Muscle of leg (tissue), 3 donors: ENCODE measurements at regions not wholly inside any gene's neighbourhood (a gene's known extent, or its start where the extent isn't known, plus 50 kb on each side); places are given as distances from the start of the nearest gene placed in this dataset.
A peak's percentile ranks its signal among the peaks of the same experiment; 100 is the strongest.

ENCODE experiments used
- DNase-seq: peaks from one replicate; pipeline ENCODE4 v3.0.0; 2013
- H3K27ac ChIP-seq: one replicate; pipeline ENCODE4 v1.5.1; 2013; ENCODE audit warnings: mild to moderate bottlenecking, low read length, control low read depth
- H3K27me3 ChIP-seq: one replicate; pipeline ENCODE4 v1.6.1; 2013; ENCODE audit warnings: low read length; ENCODE audit not compliant: control insufficient read depth, insufficient read depth
- H3K36me3 ChIP-seq: one replicate; pipeline ENCODE4 v1.6.1; 2013; ENCODE audit warnings: low read length; ENCODE audit not compliant: control insufficient read depth, insufficient read depth
- H3K4me1 ChIP-seq: one replicate; pipeline ENCODE4 v1.6.1; 2013; ENCODE audit warnings: low read length; ENCODE audit not compliant: control insufficient read depth, insufficient read depth
- H3K4me3 ChIP-seq: one replicate; pipeline ENCODE4 v1.5.1; 2013; ENCODE audit warnings: low read length, control low read depth
- H3K9me3 ChIP-seq: replicated peaks from 2 replicates; pipeline ENCODE4 v1.6.1; 2013; ENCODE audit warnings: low read depth, low read length; ENCODE audit not compliant: control insufficient read depth
- WGBS: methylation state at CpG from one replicate; pipeline ENCODE4 v1.1.5; 2013; ENCODE audit warnings: missing lambda C conversion rate; ENCODE audit not compliant: insufficient coverage; 5-methylcytosine and 5-hydroxymethylcytosine counted together

DNA sequence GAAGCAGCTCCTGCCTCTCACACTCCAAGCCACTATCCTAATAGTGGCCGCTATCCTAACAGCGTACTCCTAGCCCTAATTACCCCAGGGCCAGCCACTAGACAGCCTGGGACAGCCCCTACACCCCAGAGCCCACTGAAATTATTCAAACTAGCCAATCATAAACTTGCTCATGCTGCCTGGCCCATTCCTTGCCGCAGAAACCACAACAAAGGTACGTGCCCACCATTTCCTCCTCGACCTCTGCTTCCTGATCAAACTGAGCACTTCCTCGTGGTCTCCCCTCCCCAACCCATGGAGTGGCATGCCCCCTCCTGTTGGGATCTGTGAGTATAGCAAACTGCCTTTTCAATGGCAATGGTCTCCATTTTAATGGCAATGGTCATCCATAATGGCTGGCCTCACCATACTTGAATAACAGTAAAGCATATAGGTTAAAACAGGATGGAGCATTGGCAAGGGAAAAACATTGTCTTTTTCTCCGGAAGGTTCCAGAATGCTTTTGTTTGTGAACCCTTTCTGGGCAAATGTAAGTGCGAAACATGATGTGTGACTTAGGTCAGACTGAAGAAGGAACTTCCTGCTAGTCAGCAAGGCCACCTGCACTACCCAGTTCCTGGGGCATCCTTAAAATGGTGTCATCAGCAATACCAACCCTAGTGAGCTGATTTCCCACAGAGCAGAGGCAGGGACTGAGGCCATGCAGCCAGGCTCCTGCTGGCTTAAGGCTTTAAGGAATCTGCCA is 107.1 kb upstream of the ATP6AP2 start:
- Histone ChIP-seq H3K4me1 (peaks cover 20% of the 10 kb centered on the region), H3K9me3 (no peaks in the 10 kb centered on the region), H3K27ac (no peak overlapping the region), H3K4me3 (no peak overlapping the region), H3K36me3 (no peaks in the 10 kb centered on the region), H3K27me3 (peaks cover 47% of the 10 kb centered on the region)
- WGBS, result 64% methylated on average over 8 of the region's 8 CpGs
- DNase-seq, result no peak

DNA sequence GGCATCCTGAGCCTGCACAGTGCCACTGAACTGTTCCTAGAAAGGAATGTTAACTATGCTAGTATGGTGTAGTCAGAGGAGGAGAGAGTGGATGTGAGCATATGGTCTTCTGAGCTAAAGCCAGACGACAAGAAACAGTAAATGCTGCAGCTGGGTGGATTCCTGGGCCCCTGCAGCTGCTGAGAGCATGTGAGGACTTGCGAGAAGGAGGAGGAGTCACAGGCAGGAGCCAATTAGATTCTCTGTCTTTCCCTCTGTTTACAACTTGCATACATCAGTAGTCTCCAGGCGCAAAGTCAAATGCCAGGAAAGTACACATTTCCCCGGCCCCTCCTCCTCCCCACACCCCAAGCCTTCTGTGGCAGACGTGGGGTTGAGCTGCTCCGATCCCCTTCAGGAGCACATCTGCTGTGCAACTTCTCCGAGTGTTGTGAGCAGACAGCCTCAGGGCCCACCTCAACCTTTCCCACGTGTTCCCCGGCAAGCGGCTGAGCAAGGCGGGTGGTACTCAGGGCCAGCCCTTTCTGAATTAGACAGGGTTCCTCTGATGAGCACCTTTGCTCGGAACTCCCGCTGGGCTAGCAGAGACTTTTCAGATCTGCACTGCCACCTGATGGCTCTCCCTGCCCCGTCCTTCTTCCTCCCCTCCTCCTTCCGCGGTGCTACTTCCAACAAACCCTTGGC is 108.7 kb upstream of the ATP6AP2 start:
- Histone ChIP-seq H3K4me3 (no peak overlapping the region), H3K9me3 (no peaks in the 10 kb centered on the region), H3K36me3 (no peaks in the 10 kb centered on the region), H3K27ac (peak overlapping the region; percentile 64), H3K27me3 (peaks cover 50% of the 10 kb centered on the region), H3K4me1 (peaks cover 25% of the 10 kb centered on the region)
- DNase-seq, result peak; percentile 96
- WGBS, result 23% methylated on average over 15 of the region's 16 CpGs

DNA sequence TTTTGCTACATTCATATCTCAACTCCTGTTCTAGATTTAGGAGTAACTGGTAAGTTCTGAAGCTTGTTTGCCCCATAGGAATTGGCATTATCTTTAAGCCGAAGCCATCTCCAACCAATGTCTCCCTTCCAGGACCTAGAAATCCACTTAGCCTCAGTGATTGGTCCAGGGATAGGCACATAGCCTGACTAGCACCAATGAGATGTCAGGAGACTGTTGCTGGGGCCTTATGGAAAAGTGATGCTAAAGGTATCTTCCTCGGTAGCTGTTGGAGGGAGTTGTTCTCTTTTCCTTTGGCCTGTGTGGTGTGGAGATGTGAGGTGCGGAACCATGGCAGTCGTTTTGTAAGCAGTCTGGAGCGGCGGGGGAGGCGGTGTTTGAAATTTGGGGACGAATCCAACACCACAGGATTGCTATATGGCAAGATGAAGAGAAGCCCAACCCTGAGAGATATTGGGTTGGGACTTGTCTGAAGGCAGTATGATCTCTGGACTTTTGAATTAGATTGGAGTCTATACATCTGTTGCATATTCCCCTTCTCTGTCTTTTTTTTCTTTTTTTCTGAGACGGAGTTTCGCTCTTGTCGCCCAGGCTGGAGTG is 109.8 kb upstream of the ATP6AP2 start:
- no peaks in the 10 kb centered on the region for H3K9me3 ChIP-seq
- H3K4me3 ChIP-seq, result no peak overlapping the region
- no peak overlapping the region for H3K27ac ChIP-seq
- H3K36me3 ChIP-seq, result no peaks in the 10 kb centered on the region
- WGBS, result 71% methylated on average over 6 of the region's 11 CpGs
- DNase-seq, result no peak
- H3K4me1 ChIP-seq, result peaks cover 29% of the 10 kb centered on the region
- H3K27me3 ChIP-seq, result peaks cover 52% of the 10 kb centered on the region

DNA sequence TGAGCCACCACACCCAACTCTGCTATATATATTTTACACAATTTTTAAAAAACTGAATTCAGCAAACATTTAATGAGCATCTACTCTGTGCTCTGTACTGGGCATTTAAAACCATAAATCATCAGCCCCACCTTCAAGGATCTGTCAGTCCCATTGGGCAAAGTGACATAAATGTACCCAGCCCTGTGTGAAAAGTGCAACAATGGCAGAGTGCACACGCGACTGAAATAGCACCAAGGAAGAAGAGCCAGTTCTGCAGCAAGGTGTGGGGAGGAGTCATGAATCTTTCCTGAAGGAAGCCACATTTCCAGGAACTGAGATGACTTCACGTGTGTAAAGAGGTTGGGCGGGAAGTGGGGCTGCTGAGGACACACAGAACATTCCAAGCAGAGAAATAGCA is 111.5 kb upstream of the ATP6AP2 start:
- Histone ChIP-seq H3K36me3 (no peaks in the 10 kb centered on the region), H3K4me3 (no peak overlapping the region), H3K27me3 (peaks cover 52% of the 10 kb centered on the region), H3K27ac (no peak overlapping the region), H3K4me1 (peaks cover 29% of the 10 kb centered on the region), H3K9me3 (no peaks in the 10 kb centered on the region)
- 61% methylated on average over 2 of the region's 4 CpGs for WGBS
- no peak for DNase-seq

DNA sequence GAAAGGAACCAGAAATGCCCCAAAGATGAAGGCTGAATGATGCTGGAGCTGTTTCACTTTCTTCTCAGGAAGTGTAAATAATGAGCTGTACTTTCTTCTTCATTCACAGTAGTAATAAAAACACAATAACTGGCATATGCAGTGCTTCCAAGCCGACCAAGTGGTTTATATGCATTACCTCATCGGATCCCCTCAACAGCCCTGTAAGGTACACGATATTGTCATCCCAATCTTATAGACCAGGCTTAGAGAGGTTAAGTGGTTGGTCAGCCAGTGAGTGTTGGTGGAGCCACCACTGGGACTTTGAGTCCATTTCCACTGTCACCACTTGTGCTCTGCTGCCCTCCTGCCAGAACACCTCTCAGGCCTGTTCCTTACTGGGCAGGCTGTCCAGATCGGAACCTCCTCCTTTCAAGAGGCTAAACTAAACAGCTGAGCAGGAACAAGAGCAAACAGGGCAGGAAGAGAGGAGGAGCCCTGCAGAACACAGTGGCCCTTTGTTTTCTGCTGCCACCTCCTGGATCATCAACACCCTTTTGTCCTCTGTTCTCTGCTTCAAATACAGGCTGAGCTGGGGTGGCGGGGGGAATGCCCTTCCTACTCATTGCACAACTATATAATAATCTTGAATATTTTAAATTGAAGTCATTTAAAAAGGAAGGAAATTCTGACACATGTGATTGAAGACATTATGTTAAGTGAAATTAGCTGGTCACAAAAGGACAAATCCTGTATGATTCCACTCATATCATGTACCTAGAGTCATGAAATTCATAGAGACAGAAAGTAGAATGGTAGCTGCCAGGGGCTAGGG is 112.5 kb upstream of the ATP6AP2 start:
- peak; percentile 79 for DNase-seq
- Histone ChIP-seq H3K27ac (peak overlapping the region; percentile 25), H3K4me3 (no peak overlapping the region), H3K36me3 (no peaks in the 10 kb centered on the region), H3K9me3 (no peaks in the 10 kb centered on the region), H3K27me3 (peaks cover 54% of the 10 kb centered on the region), H3K4me1 (peaks cover 24% of the 10 kb centered on the region)
- no CpG with 5 or more reads among the region's 5 CpGs for WGBS

DNA sequence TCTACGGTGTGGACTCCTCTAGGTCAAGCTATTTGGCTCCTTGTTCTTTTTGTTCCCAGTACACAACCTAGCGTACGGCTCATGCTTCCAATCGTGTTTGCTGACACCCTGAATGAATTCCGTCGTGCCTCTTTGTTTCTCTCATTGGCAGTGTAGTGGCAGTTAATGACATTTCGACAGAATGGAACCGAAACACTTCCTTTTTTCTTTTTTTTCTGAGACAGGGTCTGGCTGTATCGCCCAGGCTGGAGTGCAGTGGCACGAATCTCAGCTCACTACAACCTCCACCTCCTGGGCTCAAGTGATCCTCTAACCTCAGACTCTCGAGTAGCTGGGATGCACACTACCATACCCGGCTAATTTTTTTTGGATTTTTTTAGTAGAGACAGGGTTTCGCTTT is 113.3 kb upstream of the ATP6AP2 start:
- DNase-seq, result no peak
- H3K27ac ChIP-seq, result no peak overlapping the region
- H3K9me3 ChIP-seq, result no peaks in the 10 kb centered on the region
- peaks cover 56% of the 10 kb centered on the region for H3K27me3 ChIP-seq
- WGBS, result 86% methylated on average over 11 of the region's 13 CpGs
- H3K36me3 ChIP-seq, result no peaks in the 10 kb centered on the region
- peaks cover 22% of the 10 kb centered on the region for H3K4me1 ChIP-seq
- H3K4me3 ChIP-seq, result no peak overlapping the region

DNA sequence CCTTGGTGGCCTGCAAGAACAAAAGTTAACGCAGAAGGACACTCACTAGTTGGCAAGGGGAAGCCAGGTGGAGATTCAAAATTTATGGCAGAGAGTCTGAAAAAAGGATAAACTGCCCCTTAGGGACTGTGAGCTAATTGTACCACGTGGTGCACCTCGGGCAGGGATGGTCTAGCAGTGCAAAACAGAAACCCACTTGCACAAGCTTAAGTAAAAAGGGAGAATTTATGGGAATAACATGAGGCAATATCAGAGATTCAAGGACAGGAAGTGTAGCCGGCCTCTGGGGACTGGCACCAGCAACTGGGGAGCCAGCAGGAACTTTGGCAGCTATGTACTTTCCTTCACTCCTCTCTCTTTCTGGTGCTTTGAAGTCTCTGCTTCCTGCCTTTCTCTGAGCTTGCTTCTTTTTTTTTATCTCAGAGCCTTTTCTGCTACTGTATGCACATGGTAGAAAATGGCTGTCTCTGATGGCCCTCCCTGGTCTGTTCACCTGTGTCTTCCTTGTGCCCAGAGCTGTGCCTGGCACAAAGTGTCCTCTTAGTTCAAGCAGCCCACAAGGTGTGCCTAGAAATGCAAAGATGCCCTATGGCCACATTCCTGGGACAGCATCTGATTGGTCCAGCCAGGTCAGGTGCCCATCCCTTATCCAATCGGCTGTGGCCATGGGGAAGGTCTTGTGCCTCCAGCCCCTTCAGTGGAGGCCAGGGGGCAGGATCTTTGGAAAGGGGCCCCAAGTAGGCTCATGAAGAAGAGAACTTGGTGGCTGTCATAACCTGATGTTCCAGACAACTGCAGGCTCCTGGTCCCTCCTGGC is 114.8 kb upstream of the ATP6AP2 start:
- H3K4me1 ChIP-seq, result peaks cover 12% of the 10 kb centered on the region
- 54% methylated on average over 5 of the region's 5 CpGs for WGBS
- H3K36me3 ChIP-seq, result no peaks in the 10 kb centered on the region
- DNase-seq, result no peak
- H3K27me3 ChIP-seq, result peaks cover 59% of the 10 kb centered on the region
- H3K27ac ChIP-seq, result no peak overlapping the region
- no peak overlapping the region for H3K4me3 ChIP-seq
- H3K9me3 ChIP-seq, result no peaks in the 10 kb centered on the region

DNA sequence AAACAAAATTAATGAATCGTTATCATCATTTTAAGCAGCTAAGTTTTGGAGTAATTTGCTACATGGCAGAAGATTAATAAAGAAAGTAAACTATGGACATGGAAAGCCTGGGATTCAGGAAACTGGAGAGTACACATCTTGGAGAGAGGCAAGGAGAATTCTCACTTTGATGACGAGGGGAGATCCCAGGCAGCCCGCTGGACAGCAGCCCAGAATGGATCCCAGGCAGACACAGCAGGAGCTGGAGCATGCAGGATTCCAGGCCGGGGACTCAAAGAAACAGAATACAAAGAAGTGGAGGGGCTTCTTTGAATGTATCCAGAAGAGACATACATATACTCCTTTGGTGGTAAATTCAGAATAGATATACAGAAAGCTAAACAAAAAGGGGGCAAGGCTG is 118.0 kb upstream of the ATP6AP2 start:
- Histone ChIP-seq H3K36me3 (no peaks in the 10 kb centered on the region), H3K27ac (no peak overlapping the region), H3K27me3 (peaks cover 62% of the 10 kb centered on the region), H3K9me3 (no peaks in the 10 kb centered on the region), H3K4me1 (peaks cover 7% of the 10 kb centered on the region), H3K4me3 (no peak overlapping the region)
- DNase-seq, result peak; percentile 65
- 20% methylated on average over 1 of the region's 4 CpGs for WGBS

DNA sequence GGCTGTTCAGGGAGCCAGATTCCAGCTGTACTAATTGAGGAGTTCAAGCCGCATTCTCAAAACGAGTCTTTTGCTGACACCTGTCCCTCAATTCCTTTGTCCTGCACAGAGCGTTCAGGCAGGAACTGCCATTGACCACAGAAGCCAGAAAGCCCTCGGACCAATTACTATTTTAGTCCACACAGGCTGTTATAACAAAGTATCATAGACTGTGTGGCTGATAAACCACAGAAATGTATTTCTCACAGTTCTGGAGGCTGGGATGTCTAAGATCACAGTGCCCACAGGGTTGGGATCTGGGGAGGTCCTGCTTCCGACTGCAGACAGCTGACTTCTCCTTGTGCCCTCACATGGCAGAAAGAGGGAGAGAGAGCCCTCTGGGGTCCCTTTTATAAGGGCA is 119.8 kb upstream of the ATP6AP2 start:
- WGBS, result no CpG with 5 or more reads among the region's 5 CpGs
- H3K36me3 ChIP-seq, result no peaks in the 10 kb centered on the region
- no peak overlapping the region for H3K4me3 ChIP-seq
- no peaks in the 10 kb centered on the region for H3K9me3 ChIP-seq
- peaks cover 2% of the 10 kb centered on the region for H3K4me1 ChIP-seq
- no peak for DNase-seq
- H3K27me3 ChIP-seq, result peaks cover 53% of the 10 kb centered on the region
- H3K27ac ChIP-seq, result no peak overlapping the region
